Omental fat pad (tissue), 3 donors: ENCODE measurements at regions not wholly inside any gene's neighbourhood (a gene's known extent, or its start where the extent isn't known, plus 50 kb on each side); places are given as distances from the start of the nearest gene placed in this dataset.

Source experiments
- ATAC-seq: fragments of 150-250 bp; one replicate; pipeline ENCODE4 v1.9.1; 2016; ENCODE audit warnings: mild to moderate bottlenecking, moderate library complexity; ENCODE audit not compliant: low FRiP score
- DNase-seq: peaks from one replicate; pipeline ENCODE4 v3.0.0-alpha.2; 2019; ENCODE audit warnings: low spot score
- CTCF ChIP-seq, 3 donors: fragments of 450-650 bp; IDR thresholded peaks; one replicate each; pipeline ENCODE4 v1.5.1; 2016 to 2017; ENCODE audit warnings: antibody characterized with exemption in 3 of 3, mild to moderate bottlenecking in 3 of 3, moderate library complexity in 2 of 3

GRCh38 chr4:116665716-116666115 lies 419.7 kb downstream of the TRAM1L1 start:
- no peak for TF ChIP-seq CTCF (IDR thresholded peaks at IDR 0.05)
- DNase-seq (no peak), ATAC-seq (no peak)

GRCh38 chr4:116664198-116664597 lies 421.2 kb downstream of the TRAM1L1 start:
- no peak for TF ChIP-seq CTCF (IDR thresholded peaks at IDR 0.05)
- DNase-seq, result no peak
- ATAC-seq, result no peak

GRCh38 chr4:116639070-116639577 lies 446.3 kb downstream of the TRAM1L1 start:
- TF ChIP-seq CTCF (IDR thresholded peaks at IDR 0.05), result no peak
- ATAC-seq (no peak), DNase-seq (no peak)

- DNase-seq, result no peak
- ATAC-seq, result no peak
Observed at GRCh38 chr4:116638592-116638991, 446.8 kb downstream of the TRAM1L1 start.

GRCh38 chr4:116636917-116637316 lies 448.5 kb downstream of the TRAM1L1 start:
- TF ChIP-seq CTCF (IDR thresholded peaks at IDR 0.05), result no peak
- no peak for ATAC-seq
- no peak for DNase-seq

More at GRCh38 chr4:116638592-116638991, 446.8 kb downstream of the TRAM1L1 start:
- TF ChIP-seq CTCF (IDR thresholded peaks at IDR 0.05), result no peak

GRCh38 chr4:116632269-116632668 lies 453.1 kb downstream of the TRAM1L1 start:
- DNase-seq (no peak), ATAC-seq (no peak)
- no peak for TF ChIP-seq CTCF (IDR thresholded peaks at IDR 0.05)

- ATAC-seq (no peak), DNase-seq (no peak)
- no peak for TF ChIP-seq CTCF (IDR thresholded peaks at IDR 0.05)
Observed at GRCh38 chr4:116628598-116628997, 456.8 kb downstream of the TRAM1L1 start.
